Breast epithelium (tissue), 4 donors: ENCODE measurements at regions not wholly inside any gene's neighbourhood (a gene's known extent, or its start where the extent isn't known, plus 50 kb on each side); places are given as distances from the start of the nearest gene placed in this dataset.

Source experiments
- DNase-seq, 2 donors: peaks; one replicate each; pipeline ENCODE4 v3.0.0-alpha.2; 2019; ENCODE audit warnings: low spot score in 2 of 2
- H3K27ac ChIP-seq, 2 donors: fragments of 200-600 bp; sonication (generic) in 1 of 2; one replicate each; pipeline ENCODE4 v1.5.1; 2016 to 2019; ENCODE audit warnings: mild to moderate bottlenecking in 1 of 2
- H3K27me3 ChIP-seq, 2 donors: fragments of 200-600 bp; sonication (generic) in 1 of 2; one replicate each; pipeline versions ENCODE4 v1.5.1 to v1.6.0; 2017 to 2019; ENCODE audit warnings: control low read depth in 1 of 2, mild to moderate bottlenecking in 1 of 2
- H3K36me3 ChIP-seq: fragments of 200-600 bp; one replicate; pipeline ENCODE4 v1.5.1; 2019
- H3K4me1 ChIP-seq, 2 donors: fragments of 200-600 bp; sonication (generic); one replicate each; pipeline ENCODE4 v1.5.1; 2016 to 2019; ENCODE audit warnings: control low read depth in 1 of 2
- H3K4me3 ChIP-seq, 3 donors: fragments of 200-600 bp; sonication (generic); 1 replicate in 2 of 3; 2 replicates in 1 of 3; pipeline ENCODE4 v1.5.1; 2016 to 2019; ENCODE audit warnings: mild to moderate bottlenecking in 3 of 3, moderate library complexity in 2 of 3
- H3K9me3 ChIP-seq, 2 donors: fragments of 200-600 bp; sonication (generic) in 1 of 2; one replicate each; pipeline ENCODE4 v1.5.1; 2016 to 2019; ENCODE audit warnings: control low read depth in 1 of 2
- POLR2A ChIP-seq: fragments of 450-650 bp; IDR thresholded peaks from one replicate; pipeline ENCODE4 v1.6.1; 2016; ENCODE audit warnings: antibody characterized with exemption, mild to moderate bottlenecking, moderate library complexity
- POLR2AphosphoS5 ChIP-seq, 3 donors: sonication (generic); formaldehyde crosslinking; IDR thresholded peaks; one replicate each; pipeline ENCODE4 v1.6.1; 2017; ENCODE audit warnings: antibody characterized with exemption in 3 of 3
- intact Hi-C: fragments of 100-400 bp; cut with DNase I; formaldehyde crosslinking; loops from one replicate; pipeline ENCODE4 v1.15.1; 2023; ENCODE audit warnings: low total_unique reads
- TF ChIP-seq, protein P1 (sequence below), 3 donors: fragments of 450-650 bp; IDR thresholded peaks; one replicate each; pipeline ENCODE4 v1.5.1; 2016 to 2017; ENCODE audit warnings: antibody characterized with exemption in 3 of 3, mild to moderate bottlenecking in 3 of 3, moderate library complexity in 3 of 3

DNA sequence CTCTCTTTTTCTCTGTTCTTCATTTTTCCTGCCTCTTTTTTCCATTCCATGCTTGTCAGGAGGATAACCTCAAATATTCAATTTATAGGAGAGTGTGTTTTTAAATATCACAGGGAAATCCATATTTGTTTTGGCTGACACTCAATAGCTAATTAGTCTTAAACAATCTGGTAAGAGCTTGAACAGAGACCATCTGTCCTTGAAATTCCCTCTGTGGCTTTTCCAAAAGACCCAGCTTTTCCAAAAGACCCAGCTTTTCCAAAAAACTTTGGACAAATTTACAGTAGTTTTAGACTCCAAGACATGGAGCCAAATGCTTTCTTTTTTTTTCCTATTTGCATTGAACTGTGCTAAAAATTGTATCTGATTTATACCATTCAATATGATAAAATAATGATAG is 127.4 kb upstream of the FAM83B start:
- no peak overlapping the region for H3K4me3 ChIP-seq
- no peak for DNase-seq
- H3K9me3 ChIP-seq, result no peaks in the 10 kb centered on the region
- TF ChIP-seq, protein P1, sequence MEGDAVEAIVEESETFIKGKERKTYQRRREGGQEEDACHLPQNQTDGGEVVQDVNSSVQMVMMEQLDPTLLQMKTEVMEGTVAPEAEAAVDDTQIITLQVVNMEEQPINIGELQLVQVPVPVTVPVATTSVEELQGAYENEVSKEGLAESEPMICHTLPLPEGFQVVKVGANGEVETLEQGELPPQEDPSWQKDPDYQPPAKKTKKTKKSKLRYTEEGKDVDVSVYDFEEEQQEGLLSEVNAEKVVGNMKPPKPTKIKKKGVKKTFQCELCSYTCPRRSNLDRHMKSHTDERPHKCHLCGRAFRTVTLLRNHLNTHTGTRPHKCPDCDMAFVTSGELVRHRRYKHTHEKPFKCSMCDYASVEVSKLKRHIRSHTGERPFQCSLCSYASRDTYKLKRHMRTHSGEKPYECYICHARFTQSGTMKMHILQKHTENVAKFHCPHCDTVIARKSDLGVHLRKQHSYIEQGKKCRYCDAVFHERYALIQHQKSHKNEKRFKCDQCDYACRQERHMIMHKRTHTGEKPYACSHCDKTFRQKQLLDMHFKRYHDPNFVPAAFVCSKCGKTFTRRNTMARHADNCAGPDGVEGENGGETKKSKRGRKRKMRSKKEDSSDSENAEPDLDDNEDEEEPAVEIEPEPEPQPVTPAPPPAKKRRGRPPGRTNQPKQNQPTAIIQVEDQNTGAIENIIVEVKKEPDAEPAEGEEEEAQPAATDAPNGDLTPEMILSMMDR (IDR thresholded peaks at IDR 0.05), result no peak
- no peak for TF ChIP-seq POLR2AphosphoS5 (IDR thresholded peaks at IDR 0.05)
- no peaks in the 10 kb centered on the region for H3K36me3 ChIP-seq
- intact Hi-C loops, result no loop called here
- H3K27me3 ChIP-seq, result no peaks in the 10 kb centered on the region
- H3K4me1 ChIP-seq, result peaks cover 0 to 9% of the 10 kb centered on the region in 2 donors
- H3K27ac ChIP-seq, result peak overlapping the region in 1 of 2 donors; percentile 26

DNA sequence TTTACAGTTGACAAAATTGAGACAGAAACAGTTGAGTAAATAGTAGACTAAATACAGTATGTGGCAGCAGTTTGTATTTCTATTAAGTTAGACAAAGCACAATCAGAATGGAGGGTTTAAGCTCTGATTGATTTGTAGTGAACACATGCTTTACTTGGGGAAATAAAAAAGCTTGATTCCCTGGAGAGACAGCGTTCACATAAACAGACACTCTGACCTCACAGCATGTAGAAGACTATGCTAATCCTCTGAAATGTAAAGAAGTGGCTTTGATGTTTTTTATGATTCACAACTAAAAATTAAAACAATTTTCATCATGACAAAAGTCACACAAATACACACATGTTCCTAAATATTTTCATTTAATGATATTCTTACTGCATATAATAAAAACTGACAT is 126.9 kb upstream of the FAM83B start:
- Histone ChIP-seq H3K27me3 (no peaks in the 10 kb centered on the region), H3K4me1 (peaks cover 0 to 9% of the 10 kb centered on the region in 2 donors), H3K9me3 (no peaks in the 10 kb centered on the region), H3K36me3 (no peaks in the 10 kb centered on the region), H3K4me3 (no peak overlapping the region), H3K27ac (no peak overlapping the region)
- intact Hi-C loops, result no loop called here
- no peak for DNase-seq
- TF ChIP-seq POLR2A (no peak), POLR2AphosphoS5 (IDR thresholded peaks at IDR 0.05) (no peak)
- TF ChIP-seq, protein P1 (IDR thresholded peaks at IDR 0.05), result no peak

DNA sequence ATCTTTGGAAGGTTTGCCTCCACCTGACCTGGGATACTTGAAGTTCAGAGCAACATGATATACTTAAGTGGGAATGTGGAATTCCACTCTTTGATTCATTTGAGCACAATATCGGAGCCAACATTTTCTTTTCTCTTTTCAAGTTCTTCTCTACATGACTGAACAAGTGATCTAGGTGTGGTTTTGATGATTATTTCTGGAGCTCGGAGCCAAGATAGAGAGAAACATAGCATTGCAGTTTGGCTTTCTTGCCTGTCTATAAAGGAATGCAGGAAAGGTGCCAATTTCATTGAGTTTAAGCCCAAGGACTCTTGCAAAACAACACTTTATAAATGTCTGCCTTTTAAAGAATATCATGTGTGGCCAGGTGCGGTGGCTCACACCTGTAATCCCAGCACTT is 124.2 kb upstream of the FAM83B start:
- H3K36me3 ChIP-seq, result no peaks in the 10 kb centered on the region
- TF ChIP-seq POLR2AphosphoS5 (IDR thresholded peaks at IDR 0.05), result no peak
- no peak for TF ChIP-seq POLR2A
- TF ChIP-seq, protein P1 (IDR thresholded peaks at IDR 0.05), result no peak
- intact Hi-C loops, result no loop called here
- no peaks in the 10 kb centered on the region for H3K9me3 ChIP-seq
- no peak for DNase-seq
- peaks cover 0 to 9% of the 10 kb centered on the region in 2 donors for H3K4me1 ChIP-seq
- H3K27me3 ChIP-seq, result no peaks in the 10 kb centered on the region
- H3K27ac ChIP-seq, result peak overlapping the region in 1 of 2 donors; percentile 21
- no peak overlapping the region for H3K4me3 ChIP-seq

DNA sequence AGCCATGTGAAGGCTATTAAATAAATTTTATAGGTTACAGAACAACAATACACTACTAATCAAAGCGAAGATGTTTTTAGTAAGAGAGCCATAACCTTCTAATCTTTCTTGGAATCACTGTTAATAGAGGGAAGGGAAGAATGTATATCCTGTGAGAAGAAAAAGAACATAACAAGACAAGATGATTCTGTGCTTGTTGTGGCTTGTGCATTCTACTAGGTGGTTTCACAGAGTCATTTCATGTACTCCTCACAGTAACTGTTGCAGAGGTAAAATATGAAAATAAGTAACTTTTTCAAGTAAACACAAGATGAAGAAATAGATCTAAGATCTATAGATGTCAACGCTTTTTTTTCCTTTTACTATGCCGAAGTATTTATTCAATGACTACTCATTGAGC is 116.9 kb upstream of the FAM83B start:
- intact Hi-C loops, result loop anchor here (2.0 kb wide), 1 partner anchor 47 kb away; no protein-coding TSS in a partner anchor
- no peaks in the 10 kb centered on the region for H3K27me3 ChIP-seq
- no peaks in the 10 kb centered on the region for H3K36me3 ChIP-seq
- TF ChIP-seq POLR2A (no peak), POLR2AphosphoS5 (IDR thresholded peaks at IDR 0.05) (no peak)
- TF ChIP-seq, protein P1 (IDR thresholded peaks at IDR 0.05), result no peak
- H3K9me3 ChIP-seq, result peaks cover 0 to 12% of the 10 kb centered on the region in 2 donors
- H3K4me3 ChIP-seq, result no peak overlapping the region
- DNase-seq, result no peak
- H3K4me1 ChIP-seq, result no peaks in the 10 kb centered on the region
- H3K27ac ChIP-seq, result no peak overlapping the region

DNA sequence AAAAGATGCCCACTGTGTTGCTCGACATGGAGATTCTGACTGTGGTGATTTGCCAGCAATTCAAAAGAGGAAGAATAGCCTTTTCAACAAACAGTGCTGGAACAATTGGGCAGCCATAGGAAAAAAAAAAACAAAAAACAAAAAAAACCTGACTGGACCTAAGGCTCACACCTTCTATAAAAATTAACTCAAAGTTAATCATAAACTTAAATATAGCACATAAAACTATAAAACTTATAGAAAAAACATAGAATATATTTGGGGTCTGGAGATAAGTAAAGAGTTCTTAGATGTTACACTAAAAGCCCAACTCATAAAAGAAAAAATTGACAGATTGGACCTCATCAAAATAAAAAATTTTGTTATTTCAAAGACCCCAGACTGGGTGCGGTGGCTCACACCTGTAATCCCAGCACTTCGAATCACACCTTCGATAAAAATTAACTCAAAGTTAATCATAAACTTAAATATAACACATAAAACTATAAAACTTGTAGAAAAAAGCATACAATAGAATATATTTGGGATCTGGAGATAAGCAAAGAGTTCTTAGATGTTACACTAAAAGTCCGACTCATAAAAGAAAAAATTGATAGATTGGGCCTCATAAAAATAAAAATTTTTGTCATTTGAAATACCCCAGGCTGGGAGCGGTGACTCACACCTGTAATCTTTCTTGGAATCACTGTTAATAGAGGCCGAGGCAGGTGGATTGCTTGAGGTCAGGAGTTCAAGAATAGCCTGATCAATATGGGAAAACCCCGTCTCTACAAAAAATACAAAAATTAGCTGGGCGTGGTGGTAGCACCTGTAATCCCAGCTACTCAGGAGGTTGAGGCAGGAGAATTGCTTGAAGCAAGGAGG is 115.6 kb upstream of the FAM83B start:
- H3K4me3 ChIP-seq, result no peak overlapping the region
- H3K27ac ChIP-seq, result no peak overlapping the region
- H3K27me3 ChIP-seq, result no peaks in the 10 kb centered on the region
- H3K9me3 ChIP-seq, result peaks cover 0 to 23% of the 10 kb centered on the region in 2 donors
- DNase-seq, result no peak
- H3K4me1 ChIP-seq, result no peaks in the 10 kb centered on the region
- intact Hi-C loops, result loop anchor here (2.0 kb wide), 1 partner anchor 48 kb away; no protein-coding TSS in a partner anchor
- TF ChIP-seq POLR2AphosphoS5 (IDR thresholded peaks at IDR 0.05) (no peak), POLR2A (no peak)
- TF ChIP-seq, protein P1 (IDR thresholded peaks at IDR 0.05), result no peak
- H3K36me3 ChIP-seq, result no peaks in the 10 kb centered on the region
